Heart right ventricle (tissue), 16 donors: ENCODE measurements at regions not wholly inside any gene's neighbourhood (a gene's known extent, or its start where the extent isn't known, plus 50 kb on each side); places are given as distances from the start of the nearest gene placed in this dataset.
A peak's percentile ranks its signal among the peaks of the same experiment; 100 is the strongest.

Experiments used
- ATAC-seq, 8 donors: fragments of 200-7000 bp; cut with Tn5 transposase; one replicate each; pipeline ENCODE4 v1.9.1; 2020; ENCODE audit warnings: mild to moderate bottlenecking in 8 of 8, moderate library complexity in 8 of 8, moderate number of reproducible peaks in 1 of 8
- DNase-seq, 2 donors: peaks; one replicate each; pipeline ENCODE4 v3.0.0-alpha.2; 2020
- H3K27ac ChIP-seq, 10 donors: fragments of 200-600 bp; sonication (generic) in 2 of 10; one replicate each; pipeline versions ENCODE4 v1.5.0 to v1.8.0; 2020 to 2022; ENCODE audit warnings: mild to moderate bottlenecking in 3 of 10
- H3K27me3 ChIP-seq, 7 donors: fragments of 200-600 bp; one replicate each; pipeline ENCODE4 v1.8.0; 2021 to 2022; ENCODE audit warnings: mild to moderate bottlenecking in 2 of 7
- H3K36me3 ChIP-seq, 9 donors: fragments of 200-600 bp; sonication (generic) in 1 of 9; one replicate each; pipeline versions ENCODE4 v1.5.0 to v1.8.0; 2020 to 2022; ENCODE audit warnings: mild to moderate bottlenecking in 2 of 9
- H3K4me1 ChIP-seq, 9 donors: fragments of 200-600 bp; sonication (generic) in 1 of 9; one replicate each; pipeline versions ENCODE4 v1.5.0 to v1.8.0; 2020 to 2022; ENCODE audit warnings: mild to moderate bottlenecking in 4 of 9
- H3K4me3 ChIP-seq, 10 donors: fragments of 200-600 bp; sonication (generic) in 2 of 10; one replicate each; pipeline versions ENCODE4 v1.5.0 to v1.8.0; 2020 to 2022; ENCODE audit warnings: mild to moderate bottlenecking in 7 of 10, moderate library complexity in 2 of 10
- H3K9me3 ChIP-seq, 11 donors: fragments of 200-600 bp in 10 of 11; sonication (generic) in 2 of 11; one replicate each; pipeline versions ENCODE4 v1.5.0 to v1.8.0; 2013 to 2022; ENCODE audit warnings: mild to moderate bottlenecking in 2 of 11, control low read depth in 1 of 11, moderate library complexity in 1 of 11
- WGBS, 2 donors: extraction: QIAGEN DNeasy Blood & Tissue Kit; methylation state at CpG; one replicate each; pipeline ENCODE4 v1.1.7; 2013; ENCODE audit warnings: inconsistent platforms in 1 of 2; 5-methylcytosine and 5-hydroxymethylcytosine counted together
- intact Hi-C, 10 donors: fragments of 100-400 bp; cut with DNase I; formaldehyde crosslinking; loops; one replicate each; pipeline versions ENCODE4 v1.11.1 to v1.14.2; 2022
- TF ChIP-seq, protein P1 (sequence below), 9 donors: fragments of 200-600 bp; sonication (generic) in 2 of 9; IDR thresholded peaks; one replicate each; pipeline versions ENCODE4 v1.5.0 to v1.8.0; 2021 to 2022; ENCODE audit warnings: antibody characterized with exemption in 9 of 9, mild to moderate bottlenecking in 5 of 9, moderate library complexity in 1 of 9
- donor health status: Arrhythmogenic right ventricular cardiomyopathy.
- donor health status: ischemic (EF 13 %, LVEDD 7.1; RV severe dilation, severe dysfunction).
- donor health status: healthy with polysubstance abuse.
- donor health status: DM: no; HTN: yes; CAD: no.
- donor health status: DM: no; HTN: no; CAD: no.
- donor health status: ischemic (EF 25% LVEDD 6.9; RV normal size, moderate dysfunction).
- donor health status: ischemic (EF 25% LVEDD 5.7; RV mildly dilated, moderate dysfunction).
- donor health status: healthy.
- donor health status: DM: yes; HTN: yes; CAD: no.
- donor health status: Ischemic cardiomyopathy.
- donor health status: ischemic (EF 35%, LVEDD 5.7; RV mildly dilated, moderate dysfunction).
- donor health status: nonischemic (EF 11% LVEDD 7.7; RV severe dilation, severe dysfunction).
- donor health status: DM: yes; HTN: yes; CAD: no.
- donor health status: PGD.
- donor health status: ischemic (EF 29% LVEDD 5.4; RV normal size, mild dysfunction).
- donor health status: nonischemic (EF 23%, LVEDD 6.1; RV moderate dilation, normal function).

DNA sequence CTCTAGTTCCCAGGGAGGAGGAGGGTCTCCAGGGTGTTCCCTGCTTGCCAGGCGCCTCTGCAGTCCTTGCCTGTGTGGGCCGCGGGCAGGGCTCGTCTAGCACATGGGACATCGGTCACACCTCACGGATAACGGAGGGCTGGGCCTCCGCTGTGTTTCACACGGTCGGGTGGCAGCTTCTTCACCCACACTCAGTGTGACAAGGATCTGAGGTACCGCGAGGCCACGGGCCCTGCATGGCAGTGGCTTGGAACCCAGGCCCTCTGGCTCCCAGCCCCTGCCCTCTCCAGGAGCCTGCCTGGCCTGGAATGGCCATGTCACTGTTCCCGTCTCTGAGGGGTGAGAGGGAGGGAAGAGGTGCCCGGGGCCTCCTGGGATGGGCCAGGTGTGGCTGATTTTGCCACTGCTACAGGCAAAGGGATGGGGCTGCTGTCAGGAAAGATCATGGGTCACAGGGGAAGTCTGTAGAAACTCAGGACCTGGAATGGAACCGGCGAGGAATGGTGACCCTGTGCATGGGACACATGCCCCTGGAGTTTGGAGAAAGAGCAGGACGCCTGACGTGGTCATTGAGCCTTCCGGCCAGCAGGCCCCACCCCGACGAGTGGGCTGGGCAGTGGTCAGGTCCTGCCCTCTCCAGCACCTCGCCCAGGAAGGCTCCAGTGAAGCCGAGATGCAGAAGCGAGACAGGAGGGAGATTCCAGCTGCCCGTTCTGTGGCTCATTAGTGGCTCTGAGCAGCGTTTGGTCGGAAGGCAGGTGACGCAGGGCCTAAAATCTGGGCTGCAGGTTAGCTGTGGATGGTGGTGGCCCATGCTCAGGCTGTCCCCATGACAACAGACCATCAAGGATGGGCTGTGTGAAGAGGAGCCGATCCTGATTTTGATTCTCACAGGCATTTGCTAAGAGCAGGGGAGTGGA lies 76.5 kb upstream of the GSE1 start:
- peak overlapping the region; percentile 23 to 86 (median 76) for H3K27ac ChIP-seq
- DNase-seq (no peak), ATAC-seq (peak; percentile 26 to 85 (median 57))
- no peaks in the 10 kb centered on the region for H3K27me3 ChIP-seq
- peak overlapping the region in 4 of 10 donors; percentile 7 to 32 (median 18) for H3K4me3 ChIP-seq
- intact Hi-C loops: no loop called here
- WGBS, 2 donors: 67 to 74% methylated on average over 30 of the region's 30 CpGs
- TF ChIP-seq, protein P1, sequence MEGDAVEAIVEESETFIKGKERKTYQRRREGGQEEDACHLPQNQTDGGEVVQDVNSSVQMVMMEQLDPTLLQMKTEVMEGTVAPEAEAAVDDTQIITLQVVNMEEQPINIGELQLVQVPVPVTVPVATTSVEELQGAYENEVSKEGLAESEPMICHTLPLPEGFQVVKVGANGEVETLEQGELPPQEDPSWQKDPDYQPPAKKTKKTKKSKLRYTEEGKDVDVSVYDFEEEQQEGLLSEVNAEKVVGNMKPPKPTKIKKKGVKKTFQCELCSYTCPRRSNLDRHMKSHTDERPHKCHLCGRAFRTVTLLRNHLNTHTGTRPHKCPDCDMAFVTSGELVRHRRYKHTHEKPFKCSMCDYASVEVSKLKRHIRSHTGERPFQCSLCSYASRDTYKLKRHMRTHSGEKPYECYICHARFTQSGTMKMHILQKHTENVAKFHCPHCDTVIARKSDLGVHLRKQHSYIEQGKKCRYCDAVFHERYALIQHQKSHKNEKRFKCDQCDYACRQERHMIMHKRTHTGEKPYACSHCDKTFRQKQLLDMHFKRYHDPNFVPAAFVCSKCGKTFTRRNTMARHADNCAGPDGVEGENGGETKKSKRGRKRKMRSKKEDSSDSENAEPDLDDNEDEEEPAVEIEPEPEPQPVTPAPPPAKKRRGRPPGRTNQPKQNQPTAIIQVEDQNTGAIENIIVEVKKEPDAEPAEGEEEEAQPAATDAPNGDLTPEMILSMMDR (IDR thresholded peaks at IDR 0.05): no peak
- peaks cover 0 to 12% (median 5%) of the 10 kb centered on the region in 11 donors for H3K9me3 ChIP-seq
- H3K4me1 ChIP-seq: peaks cover 13 to 44% (median 30%) of the 10 kb centered on the region in 9 donors
- H3K36me3 ChIP-seq: no peaks in the 10 kb centered on the region

- H3K36me3 ChIP-seq: no peaks in the 10 kb centered on the region
- H3K4me3 ChIP-seq: no peak overlapping the region
- no peak for ATAC-seq
- intact Hi-C loops: no loop called here
- H3K27me3 ChIP-seq: no peaks in the 10 kb centered on the region
- H3K27ac ChIP-seq: peak overlapping the region in 3 of 10 donors; percentile 23 to 86 (median 82)
- WGBS, 2 donors: 96 to 97% methylated on average over 16 of the region's 16 CpGs
- TF ChIP-seq, protein P1 (IDR thresholded peaks at IDR 0.05): no peak
- H3K4me1 ChIP-seq: peaks cover 13 to 37% (median 25%) of the 10 kb centered on the region in 9 donors
- no peak for DNase-seq
- H3K9me3 ChIP-seq: peaks cover 0 to 12% (median 5%) of the 10 kb centered on the region in 11 donors
Measured at GRCh38 chr16:85537331-85537788, 75.8 kb upstream of the GSE1 start.

DNA sequence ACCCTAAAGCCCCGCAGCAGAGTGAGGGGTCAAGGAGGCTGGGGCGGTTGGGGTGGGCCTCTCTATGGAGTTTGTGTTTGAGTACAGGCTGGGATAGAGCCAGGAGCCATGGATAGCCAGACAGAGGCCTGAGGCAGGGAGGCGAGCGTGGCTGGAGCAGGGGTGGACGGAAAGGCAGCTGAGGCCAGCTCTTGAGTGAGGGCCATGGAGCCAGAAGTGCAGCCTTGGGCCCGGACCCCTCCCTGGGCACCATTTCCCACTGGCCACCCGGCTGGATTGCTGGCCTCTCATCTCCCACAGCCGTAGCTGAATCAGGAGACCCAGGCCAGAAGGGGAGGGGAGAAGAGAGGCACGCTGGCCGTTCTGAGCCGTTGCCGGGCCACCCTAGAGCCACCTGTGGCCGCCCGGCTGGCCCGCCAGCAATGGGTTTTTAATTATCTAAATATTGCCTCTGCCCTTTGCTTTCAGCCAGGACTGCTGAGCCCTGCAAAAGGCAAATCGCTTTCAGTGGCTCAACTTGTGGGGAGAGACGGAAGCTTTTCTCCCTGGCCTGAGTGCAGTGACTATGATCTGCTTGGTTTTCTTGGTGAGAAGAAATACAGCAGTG lies 75.2 kb upstream of the GSE1 start:
- WGBS, 2 donors: 91 to 95% methylated on average over 15 to 17 of the region's 17 CpGs
- Histone ChIP-seq H3K9me3 (peaks cover 0 to 12% (median 5%) of the 10 kb centered on the region in 11 donors), H3K36me3 (no peaks in the 10 kb centered on the region), H3K27ac (no peak overlapping the region), H3K4me1 (peaks cover 13 to 32% (median 23%) of the 10 kb centered on the region in 9 donors), H3K27me3 (no peaks in the 10 kb centered on the region), H3K4me3 (no peak overlapping the region)
- TF ChIP-seq, protein P1 (IDR thresholded peaks at IDR 0.05): no peak
- intact Hi-C loops: no loop called here
- DNase-seq (no peak), ATAC-seq (no peak)

GRCh38 chr16:85539084-85539483 lies 74.0 kb upstream of the GSE1 start:
- no peak for ATAC-seq
- DNase-seq: no peak
- H3K27me3 ChIP-seq: no peaks in the 10 kb centered on the region
- no peak overlapping the region for H3K27ac ChIP-seq
- TF ChIP-seq, protein P1 (IDR thresholded peaks at IDR 0.05): no peak
- H3K4me3 ChIP-seq: no peak overlapping the region
- H3K36me3 ChIP-seq: no peaks in the 10 kb centered on the region
- H3K9me3 ChIP-seq: peaks cover 0 to 12% (median 5%) of the 10 kb centered on the region in 11 donors
- H3K4me1 ChIP-seq: peaks cover 13 to 34% (median 27%) of the 10 kb centered on the region in 9 donors
- intact Hi-C loops: no loop called here
- WGBS, 2 donors: 82 to 96% methylated on average over 7 of the region's 7 CpGs
